GM21390 (cell line): ENCODE measurements at regions not wholly inside any gene's neighbourhood (a gene's known extent, or its start where the extent isn't known, plus 50 kb on each side); places are given as distances from the start of the nearest gene placed in this dataset.
"Not testable (repeated sequence)": the region's sequence is repeated elsewhere in the genome, so short reads cannot be mapped to it uniquely, and the experiment has no call there.

Experiments used
- ATAC-seq: cut with Tn5 transposase; IDR thresholded peaks from one replicate; pipeline ENCODE4 v1.9.1; 2021; ENCODE audit not compliant: unreplicated experiment

DNA sequence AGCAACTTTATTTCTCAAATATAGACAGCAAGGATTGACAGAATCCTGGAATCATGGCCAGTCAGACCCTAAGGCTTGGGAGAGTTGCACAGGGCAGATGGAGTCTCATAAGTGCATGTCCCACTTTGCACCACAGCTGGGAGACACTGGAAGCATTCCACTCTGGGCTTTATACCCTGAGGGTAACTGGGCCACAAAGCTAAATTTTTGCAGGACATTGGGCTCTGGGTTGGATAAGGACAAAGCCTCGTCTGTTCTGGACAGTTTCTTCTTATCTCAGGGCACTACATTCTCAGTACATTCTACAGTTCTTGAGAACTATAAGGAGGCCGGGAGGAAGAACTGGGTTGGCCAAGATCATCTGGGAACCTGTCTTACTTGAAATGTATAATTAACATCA, 158.3 kb upstream of the IGFBP3 start:
- ATAC-seq: no peak

DNA sequence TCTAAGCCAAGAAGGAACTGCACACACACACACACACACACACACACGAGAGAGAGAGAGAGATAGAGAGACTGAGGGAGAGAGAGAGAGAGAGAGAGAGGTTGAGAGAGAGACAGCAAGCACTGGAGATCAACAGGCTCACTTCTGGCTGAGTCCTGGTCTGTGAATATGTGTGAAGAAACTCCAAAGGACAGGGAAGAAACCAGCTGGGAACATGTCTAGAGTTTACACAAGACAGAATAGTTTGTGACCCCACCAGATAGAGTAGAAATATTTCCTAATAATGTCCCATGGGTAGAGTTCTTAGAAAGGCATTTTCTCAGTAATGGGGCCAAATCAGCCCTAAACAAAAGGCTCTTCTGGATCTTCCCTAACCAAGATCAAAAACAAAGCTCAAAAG, 155.5 kb upstream of the IGFBP3 start:
- no peak for ATAC-seq

DNA sequence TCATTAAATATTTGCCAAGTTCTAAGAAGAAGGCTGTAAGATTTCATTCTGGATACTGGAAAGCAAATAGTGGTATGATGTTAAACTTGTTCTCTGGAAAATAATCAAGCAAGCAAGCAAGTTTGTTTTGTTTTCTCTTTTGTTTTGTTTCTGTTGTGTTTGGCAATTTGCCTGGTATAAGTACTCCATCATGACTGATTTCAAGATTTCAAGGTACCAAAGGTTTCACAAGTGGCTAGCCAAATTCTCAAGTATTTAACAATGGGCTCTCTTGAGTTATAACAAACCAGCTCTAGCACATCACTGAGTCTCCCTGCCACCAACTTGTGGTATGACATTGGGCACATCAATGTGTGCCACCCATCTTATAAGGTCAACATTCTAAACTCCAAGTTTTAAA, 151.7 kb upstream of the IGFBP3 start:
- ATAC-seq: no peak

DNA sequence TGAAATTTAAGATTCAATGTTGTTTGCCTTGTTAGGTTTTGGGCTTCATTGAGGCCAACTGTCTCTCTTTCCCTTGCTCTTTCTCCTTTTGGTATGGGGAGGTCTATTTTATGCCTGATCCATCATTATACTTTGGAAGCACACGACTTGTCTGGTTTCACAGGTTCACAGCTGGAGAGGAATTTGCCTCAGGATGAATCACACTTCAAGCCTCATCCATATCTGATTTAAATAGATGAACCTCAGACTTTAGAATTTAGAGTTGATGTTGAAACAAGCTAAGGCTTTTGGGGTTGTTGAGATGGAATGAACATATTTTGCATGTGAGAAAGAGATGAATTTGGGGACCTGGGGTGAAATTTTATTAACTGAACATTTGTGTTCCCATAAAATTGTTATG, 150.5 kb upstream of the IGFBP3 start:
- no peak for ATAC-seq

DNA sequence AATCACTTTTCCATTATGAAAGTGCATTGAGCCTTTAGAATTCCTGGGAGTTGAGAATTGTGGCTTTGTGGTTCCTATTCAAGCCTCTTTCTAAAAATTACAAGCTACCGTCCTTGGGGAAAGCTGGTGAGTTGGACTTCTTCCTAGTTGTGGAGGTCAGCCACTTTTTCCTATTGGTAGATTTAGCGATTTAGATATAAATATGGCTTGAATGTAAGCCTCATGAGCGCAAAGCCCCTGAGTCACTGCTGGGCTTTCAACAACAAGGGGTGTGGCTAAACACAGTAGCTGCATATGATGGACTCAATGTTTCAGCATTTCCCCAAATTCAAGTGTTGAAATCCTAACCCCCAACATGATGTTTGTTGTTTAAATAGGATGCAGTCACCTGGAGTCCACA, 150.0 kb upstream of the IGFBP3 start:
- ATAC-seq: no peak

DNA sequence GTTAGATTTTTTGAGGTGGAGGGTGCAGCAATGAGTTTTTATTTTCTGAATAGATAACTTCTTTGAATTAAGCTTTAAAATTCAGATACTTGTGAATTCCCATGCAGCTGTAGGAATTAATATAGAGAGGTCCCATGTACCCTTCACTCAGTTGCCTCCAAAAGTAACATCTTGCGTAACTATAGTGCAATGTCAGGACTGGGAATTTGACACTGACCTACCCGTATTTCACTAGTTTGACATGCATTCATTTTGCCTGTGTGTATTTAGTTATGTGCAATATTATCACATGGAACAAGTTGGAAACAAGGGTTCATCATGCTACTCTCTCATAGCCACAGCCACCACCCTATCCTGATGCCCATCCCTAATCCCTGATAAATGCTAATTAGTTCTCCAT, 147.1 kb upstream of the IGFBP3 start:
- ATAC-seq: no peak

DNA sequence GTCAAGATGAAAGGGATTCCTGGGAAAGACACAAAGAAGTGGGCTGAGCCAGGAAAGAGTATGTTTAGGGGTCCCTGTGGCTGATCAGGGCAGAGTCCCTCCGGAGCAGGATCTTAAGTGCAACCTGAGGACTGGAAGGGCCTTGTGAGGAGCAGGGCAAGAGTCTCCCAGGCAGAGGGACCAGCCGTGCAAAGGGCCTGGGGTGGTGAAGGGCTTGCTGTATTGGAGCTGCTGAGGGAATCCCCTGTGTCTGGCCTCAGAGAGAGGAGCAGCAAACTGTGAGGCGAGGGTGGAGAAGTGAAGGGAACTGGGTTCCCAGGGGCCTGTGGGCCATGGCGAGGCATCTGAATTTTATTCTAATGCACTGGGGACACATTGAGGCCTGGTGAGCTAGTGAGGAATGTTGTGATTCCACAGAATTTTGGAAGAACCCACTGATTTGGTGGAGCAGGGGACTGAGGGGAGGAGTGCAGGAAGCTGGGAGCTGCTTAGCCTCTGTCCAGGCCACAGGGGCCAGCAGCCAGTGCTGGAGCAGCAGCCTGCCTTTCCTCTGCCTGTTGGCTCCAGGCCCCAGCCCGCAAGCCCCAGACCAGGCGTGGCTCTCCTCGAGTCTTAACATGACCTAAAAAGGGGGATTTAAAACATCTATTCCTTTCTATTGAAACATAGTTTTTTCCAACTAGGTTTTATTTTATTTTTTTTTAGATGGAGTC, 138.4 kb upstream of the IGFBP3 start:
- ATAC-seq: no peak

DNA sequence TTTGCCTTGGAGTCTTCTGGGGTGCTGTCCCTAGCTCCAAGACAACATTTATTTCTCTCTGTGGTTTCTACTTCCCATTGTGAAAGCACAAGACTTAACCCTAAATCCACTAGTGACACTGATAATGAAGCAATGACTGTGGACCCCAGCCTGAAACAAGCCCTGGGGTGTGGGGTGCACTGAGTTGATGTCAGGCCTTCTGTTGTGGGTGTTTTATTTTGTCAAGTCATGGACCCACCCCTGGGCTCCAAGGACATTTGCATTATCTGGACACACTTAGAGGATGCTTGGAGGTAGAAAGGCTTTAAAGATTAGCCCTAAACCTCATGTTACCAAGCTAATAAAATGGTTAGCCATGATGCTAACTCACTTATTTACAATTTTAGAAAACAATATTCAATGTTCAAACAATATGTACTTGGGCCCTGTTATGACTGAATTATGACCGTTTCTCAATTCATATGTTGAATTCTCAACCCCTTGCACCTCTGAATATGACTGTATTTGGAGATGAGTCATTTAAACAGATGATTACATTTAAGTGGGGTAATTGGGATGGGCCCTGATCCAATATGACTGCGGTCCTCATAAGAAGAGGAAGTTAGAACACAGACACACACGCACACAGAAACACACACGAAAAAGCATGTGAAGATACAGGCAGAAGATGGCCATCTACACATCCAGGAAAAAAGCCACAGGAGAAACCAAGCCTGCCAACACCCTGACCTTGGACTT, 137.2 kb upstream of the IGFBP3 start:
- no peak for ATAC-seq

DNA sequence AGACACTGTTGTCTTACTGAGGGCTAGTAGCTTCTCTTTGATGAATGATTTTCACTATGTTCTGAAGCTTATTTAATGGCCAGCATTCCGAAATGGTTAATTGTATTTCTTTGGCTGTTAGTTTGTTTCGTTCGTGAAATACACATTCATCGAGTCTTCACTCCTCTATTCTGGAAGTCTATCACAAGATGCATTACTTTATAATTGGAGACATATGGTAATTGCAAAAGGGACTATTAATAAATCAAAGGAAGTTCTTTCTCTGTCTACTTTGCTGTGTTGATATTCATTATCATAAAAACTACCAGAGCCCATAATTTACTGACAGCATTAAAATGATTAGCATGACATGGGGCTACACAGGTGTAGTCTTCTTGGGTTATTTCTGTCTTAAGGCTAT, 133.8 kb upstream of the IGFBP3 start:
- no peak for ATAC-seq

DNA sequence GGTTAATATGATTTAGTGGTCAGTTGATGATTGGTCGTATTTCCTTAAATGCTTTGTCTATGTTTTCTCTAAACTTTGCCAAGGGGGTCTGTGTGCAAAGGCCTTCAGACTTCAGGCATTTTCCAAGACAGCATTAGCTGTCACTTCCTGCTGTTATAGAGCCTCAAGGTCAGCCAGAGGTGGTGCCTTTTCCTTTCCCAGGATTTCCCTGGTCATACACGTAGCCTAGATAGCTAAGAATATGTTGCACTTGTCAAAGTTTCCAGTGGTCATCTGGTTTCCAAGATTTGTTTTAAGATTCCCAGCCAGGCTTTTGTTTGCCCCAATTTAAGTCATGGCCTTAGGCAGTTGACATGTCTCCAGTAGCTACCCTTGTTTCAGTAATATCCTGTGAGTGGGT, 133.2 kb upstream of the IGFBP3 start:
- ATAC-seq: no peak

DNA sequence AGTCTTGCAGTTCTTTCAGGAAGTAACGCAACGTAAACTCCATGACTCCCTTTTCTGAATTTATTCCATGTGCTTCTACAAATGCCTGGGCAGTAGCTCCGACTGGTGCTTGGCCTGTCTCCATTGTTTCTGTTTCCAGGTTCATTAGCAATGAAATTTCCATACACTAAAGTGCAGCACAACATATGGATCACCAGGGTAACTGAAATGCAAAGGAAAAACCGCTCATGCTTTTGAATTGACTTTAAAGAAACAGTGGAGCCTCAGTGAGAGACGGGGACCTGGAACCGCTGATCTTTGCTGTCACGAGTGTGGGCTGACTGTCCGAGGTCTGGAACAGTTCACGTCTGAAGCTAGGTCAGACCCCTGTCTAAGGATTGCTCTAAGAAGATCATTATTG, 126.5 kb upstream of the IGFBP3 start:
- ATAC-seq: no peak

DNA sequence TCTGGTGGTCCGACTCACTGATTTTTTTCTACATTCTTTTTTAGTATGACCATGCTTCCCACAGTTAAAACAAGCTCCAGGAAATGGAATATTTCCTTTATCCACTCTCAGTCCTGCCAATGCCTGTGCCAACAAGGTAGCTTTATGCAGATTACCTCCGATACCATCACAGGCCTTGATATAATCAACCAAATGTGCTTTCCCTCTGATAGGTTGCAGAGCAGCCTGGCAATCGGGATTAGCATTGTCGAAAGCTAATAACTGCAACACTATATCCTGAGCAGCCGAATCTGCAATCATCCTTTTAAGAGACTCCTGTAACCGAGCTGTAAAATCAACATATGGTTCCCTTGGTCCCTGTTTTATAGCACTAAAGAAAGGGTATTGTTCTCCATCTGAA, 122.3 kb upstream of the IGFBP3 start:
- ATAC-seq: not testable (repeated sequence)

DNA sequence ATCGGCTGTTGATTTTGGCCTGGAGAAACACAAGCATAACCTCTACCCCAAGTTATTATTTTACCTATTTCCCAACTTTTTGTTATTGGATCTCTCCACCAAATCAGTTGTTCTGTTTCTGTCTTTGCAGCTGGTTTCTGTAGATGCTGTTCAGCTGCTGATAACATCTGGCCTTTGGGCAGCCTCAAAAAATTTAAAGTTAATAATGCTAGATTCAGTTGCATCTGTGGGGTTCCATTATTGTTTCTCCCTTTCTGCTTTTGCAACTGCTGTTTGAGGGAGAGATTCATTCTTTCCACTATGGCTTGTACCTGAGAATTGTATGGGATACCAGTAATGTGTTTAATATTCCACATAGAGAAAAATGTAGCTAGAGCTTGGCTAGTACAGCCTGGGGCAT, 118.7 kb upstream of the IGFBP3 start:
- not testable (repeated sequence) for ATAC-seq

DNA sequence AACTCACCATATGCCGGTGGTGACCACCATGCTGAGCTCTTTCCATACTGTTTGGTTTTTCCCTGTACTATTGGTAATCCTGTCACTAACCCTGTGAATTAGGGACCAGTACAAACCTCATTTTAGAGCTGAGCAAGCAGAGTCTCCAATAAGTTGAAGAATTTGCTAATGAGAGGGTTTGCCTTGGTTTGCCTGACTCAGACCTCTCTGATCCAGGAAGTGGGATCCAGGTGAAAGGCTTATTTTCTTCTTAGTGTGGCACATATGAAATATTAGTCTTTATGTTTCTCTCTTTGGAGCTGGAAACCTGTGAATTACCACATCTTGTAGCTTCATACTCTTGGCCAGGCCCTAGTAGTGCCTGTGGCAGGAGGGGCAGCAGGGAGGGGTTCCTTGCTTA, 114.1 kb upstream of the IGFBP3 start:
- ATAC-seq: no peak

DNA sequence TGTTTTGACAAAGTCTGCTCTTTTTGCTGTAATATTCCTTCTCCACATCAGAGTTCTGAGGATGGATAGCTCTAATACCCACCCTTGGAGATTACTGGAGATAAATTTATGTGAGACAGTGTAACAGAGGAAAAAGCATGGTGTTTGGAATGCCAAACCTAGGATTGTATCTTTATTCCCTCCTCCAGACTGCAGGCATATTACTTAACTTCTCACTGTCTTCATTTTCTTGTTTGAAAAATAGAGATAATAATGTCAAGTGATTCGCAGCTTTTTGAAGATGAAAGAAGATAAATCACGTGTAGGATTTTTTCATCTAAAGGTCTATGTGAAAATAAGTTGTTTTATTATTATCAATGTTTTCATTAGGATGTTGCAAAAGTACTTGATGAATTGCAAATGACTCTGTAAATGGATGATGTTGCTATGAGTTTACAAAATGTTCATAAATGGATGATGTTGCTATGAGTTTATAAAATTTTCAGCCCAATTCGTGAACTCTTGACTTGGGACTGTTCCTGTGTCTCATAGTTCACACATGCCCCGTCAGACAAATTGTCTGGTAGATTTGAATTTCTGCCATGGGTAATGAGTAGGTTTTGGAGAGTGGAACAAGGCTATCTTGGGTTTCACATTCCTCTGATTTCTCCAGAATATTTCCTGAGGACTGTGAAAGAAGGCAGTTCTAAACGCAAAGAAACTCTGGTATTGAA, 113.1 kb upstream of the IGFBP3 start:
- no peak for ATAC-seq

DNA sequence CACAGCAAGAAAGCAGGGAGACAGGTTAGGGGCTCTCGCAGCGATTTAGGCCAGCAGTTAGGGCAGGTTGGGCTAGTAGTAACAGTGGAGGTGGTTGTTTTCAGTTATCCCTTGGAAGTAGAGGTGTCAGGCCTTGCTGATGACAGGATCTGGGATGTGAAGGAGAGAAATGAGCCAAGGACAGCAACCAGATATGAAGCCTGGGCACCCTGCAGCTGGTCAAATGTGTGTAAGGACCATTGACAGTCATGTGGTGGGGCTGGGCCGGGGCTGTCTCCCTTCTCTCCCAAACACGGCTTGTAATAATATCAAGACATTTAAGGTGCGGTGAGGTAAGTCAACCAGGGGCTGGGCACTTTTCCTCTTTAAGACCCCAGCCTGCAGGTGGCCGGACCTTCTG, 112.5 kb upstream of the IGFBP3 start:
- no peak for ATAC-seq

DNA sequence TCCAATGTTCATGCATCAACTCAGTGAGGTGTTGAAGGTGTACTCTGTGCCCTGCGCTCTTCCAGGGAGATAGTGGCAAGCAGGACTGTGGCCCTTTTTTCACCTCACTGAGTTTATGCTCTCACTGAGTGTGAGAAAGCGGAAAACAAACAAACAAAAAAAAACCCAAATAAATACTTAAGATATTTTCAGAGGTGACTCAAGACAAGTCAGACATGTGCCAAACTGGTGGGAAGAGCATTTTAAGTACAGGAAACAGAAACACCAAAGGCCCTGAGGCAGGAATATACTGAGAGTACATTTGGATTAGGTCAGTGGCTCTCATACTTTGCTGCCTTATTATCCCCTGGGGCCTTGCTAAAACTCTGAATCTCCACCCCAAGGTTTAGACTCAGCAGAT, 111.9 kb upstream of the IGFBP3 start:
- no peak for ATAC-seq

DNA sequence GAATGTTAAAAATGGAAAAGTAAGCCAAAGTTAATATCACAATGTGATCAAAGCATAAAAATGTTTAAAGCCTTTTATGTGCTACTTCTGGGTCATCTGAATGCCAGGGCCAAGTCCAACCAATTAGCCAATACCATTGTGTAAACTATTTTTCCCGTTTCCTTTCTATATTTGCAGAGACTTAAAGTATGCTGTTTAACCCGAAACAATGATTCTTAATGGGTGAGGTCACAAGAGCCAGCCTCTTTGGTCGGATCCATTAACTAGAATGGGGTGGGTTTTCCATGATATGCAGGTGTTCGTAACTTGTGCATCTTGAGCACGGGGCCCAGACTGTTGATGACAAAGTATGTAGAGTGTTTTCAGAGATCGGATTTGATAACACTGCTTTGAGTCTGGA, 111.3 kb upstream of the IGFBP3 start:
- no peak for ATAC-seq

DNA sequence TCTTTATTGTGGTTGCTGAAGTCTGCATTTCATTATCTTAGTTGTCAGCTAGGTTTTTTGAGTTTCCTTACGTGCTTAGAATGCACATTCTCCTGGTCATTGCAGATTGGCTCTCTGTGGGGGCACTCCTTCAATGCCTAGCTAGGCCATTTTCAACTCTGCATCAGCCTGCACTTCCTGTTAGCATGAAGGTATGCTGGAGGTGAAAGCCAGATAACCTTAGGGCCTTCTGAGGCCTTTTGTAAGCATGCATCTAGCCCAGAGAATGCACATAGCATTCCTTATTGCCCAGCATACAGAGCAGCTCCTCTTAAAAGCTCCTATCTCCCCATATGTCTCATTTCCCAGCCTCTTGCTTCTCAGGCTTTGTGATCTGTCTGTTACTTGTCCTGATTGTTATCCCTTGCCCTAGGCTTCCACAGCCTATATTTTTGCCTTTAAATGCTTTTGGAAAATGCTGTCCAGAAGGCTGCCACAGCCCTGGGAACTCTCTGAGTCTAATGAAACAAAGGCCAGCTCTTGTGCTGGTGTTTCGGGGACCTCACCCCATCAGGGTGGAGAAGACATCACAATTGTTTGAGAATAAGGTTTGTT, 108.1 kb upstream of the IGFBP3 start:
- ATAC-seq: no peak

DNA sequence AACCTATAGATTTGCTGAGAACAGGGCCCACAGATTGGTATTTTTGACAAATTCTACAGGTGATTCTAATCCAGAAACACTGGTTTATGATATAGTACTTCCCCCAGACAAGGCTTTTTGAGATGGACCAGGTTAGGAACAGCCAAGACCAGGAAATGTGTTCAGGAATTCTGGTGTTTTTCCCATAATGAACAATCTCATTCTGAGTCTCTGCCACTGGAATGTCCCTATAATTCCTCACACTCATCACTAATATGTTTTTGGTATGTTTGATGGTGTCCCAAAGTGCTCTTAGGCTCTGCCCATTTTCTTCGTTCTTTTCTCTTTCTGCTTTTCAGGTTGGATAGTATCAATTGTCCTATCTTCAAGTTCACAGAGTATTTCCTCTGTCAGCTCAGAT, 107.2 kb upstream of the IGFBP3 start:
- ATAC-seq: no peak

DNA sequence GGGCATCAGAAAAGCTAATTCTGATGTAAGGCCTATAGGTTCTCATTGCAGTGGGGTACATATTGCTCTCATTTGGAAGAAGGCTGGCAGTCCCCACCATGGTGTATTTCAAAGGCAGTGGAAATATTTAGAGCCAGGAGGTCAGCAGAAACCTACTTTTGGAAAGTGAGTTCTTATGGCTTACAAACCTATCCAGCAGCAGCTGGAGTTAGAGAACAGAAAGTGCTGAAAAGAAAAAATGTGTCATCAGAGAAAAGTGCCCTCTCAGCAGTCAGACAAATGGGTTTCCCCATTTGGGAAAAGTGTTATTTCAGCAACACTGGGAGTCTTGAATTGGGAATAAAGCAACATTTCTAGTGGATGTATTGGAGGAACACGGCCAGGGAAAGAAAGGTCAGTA, 105.7 kb upstream of the IGFBP3 start:
- no peak for ATAC-seq
